Smooth muscle cell (in vitro differentiated cells): ENCODE measurements at regions not wholly inside any gene's neighbourhood (a gene's known extent, or its start where the extent isn't known, plus 50 kb on each side); places are given as distances from the start of the nearest gene placed in this dataset.
A peak's percentile ranks its signal among the peaks of the same experiment; 100 is the strongest.

Experiments
- DNase-seq: peaks from one replicate; lab custom pipeline; 2025; ENCODE audit not compliant: unreplicated experiment; lab: John Stamatoyannopoulos, UW
- H2AFZ ChIP-seq: fragments of 200-600 bp; sonication (generic); 2 replicates; pipeline ENCODE4 v1.6.0; 2016; ENCODE audit warnings: antibody characterized with exemption, low read depth, mild to moderate bottlenecking
- H3F3A ChIP-seq: fragments of 200-600 bp; sonication (generic); 2 replicates; pipeline ENCODE4 v1.6.0; 2017; ENCODE audit warnings: antibody characterized with exemption, low read depth
- H3K27ac ChIP-seq: fragments of 200-600 bp; sonication (generic); 2 replicates; pipeline ENCODE4 v1.5.1; 2016; ENCODE audit warnings: low read depth, mild to moderate bottlenecking
- H3K27me3 ChIP-seq: fragments of 200-600 bp; sonication (generic); 2 replicates; pipeline ENCODE4 v1.6.1; 2016; ENCODE audit warnings: low read depth, mild to moderate bottlenecking
- H3K36me3 ChIP-seq: fragments of 200-600 bp; sonication (generic); 2 replicates; pipeline ENCODE4 v1.5.1; 2016; ENCODE audit warnings: low read depth
- H3K4me1 ChIP-seq: fragments of 200-600 bp; sonication (generic); 2 replicates; pipeline ENCODE4 v1.5.1; 2016; ENCODE audit warnings: low read depth
- H3K4me2 ChIP-seq: fragments of 200-600 bp; sonication (generic); 2 replicates; pipeline ENCODE4 v1.6.0; 2016; ENCODE audit warnings: mild to moderate bottlenecking
- H3K4me3 ChIP-seq: fragments of 200-600 bp; sonication (generic); 2 replicates; pipeline ENCODE4 v1.5.1; 2016; ENCODE audit warnings: mild to moderate bottlenecking
- H3K79me2 ChIP-seq: fragments of 200-600 bp; sonication (generic); 2 replicates; pipeline ENCODE4 v1.6.0; 2016; ENCODE audit warnings: low read depth, mild to moderate bottlenecking
- H3K9ac ChIP-seq: fragments of 200-600 bp; sonication (generic); 2 replicates; pipeline ENCODE4 v1.6.0; 2016; ENCODE audit warnings: low read depth
- H3K9me3 ChIP-seq: fragments of 200-600 bp; sonication (generic); replicated peaks from 2 replicates; pipeline ENCODE4 v1.5.1; 2016; ENCODE audit warnings: low read depth
- H4K20me1 ChIP-seq: fragments of 200-600 bp; sonication (generic); 2 replicates; pipeline ENCODE4 v1.6.0; 2016; ENCODE audit warnings: low read depth
- WGBS: methylation state at CpG from one replicate; pipeline ENCODE4 v1.1.7; 2016; ENCODE audit warnings: low lambda C conversion rate; 5-methylcytosine and 5-hydroxymethylcytosine counted together
- TF ChIP-seq, protein P1 (sequence below): fragments of 200-600 bp; sonication (generic); IDR thresholded peaks from 2 replicates; pipeline ENCODE4 v1.5.1; 2017; ENCODE audit warnings: borderline replicate concordance, mild to moderate bottlenecking, antibody characterized with exemption; ENCODE audit not compliant: insufficient read depth, poor library complexity, severe bottlenecking

DNA sequence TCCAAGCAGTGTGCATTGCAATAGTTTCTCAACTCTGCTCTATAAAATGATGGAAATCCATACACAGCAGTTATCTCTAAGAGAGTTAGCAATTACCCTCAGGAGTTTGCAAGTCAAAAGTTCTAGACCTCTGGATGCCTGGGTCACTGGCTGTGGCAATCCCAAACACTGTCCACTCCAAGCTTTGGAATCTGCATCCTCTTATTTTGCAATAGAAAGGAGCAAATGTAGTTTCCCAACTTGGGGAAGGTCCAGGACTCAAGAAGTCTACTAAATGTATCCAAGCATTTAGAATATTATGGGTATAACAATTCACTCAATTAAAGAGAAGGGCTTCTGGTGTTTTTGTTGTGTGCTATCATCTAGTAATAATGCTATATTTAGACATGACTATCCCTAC is 131.3 kb upstream of the NRP1 start:
- Histone ChIP-seq H4K20me1 (no peaks in the 10 kb centered on the region), H3K9ac (no peak overlapping the region), H3K4me1 (no peaks in the 10 kb centered on the region), H3K9me3 (no peaks in the 10 kb centered on the region), H3K27me3 (no peaks in the 10 kb centered on the region), H3K4me2 (no peak overlapping the region), H3K36me3 (no peaks in the 10 kb centered on the region), H3F3A (no peaks in the 10 kb centered on the region), H3K79me2 (no peaks in the 10 kb centered on the region), H2AFZ (no peak overlapping the region), H3K4me3 (no peak overlapping the region), H3K27ac (no peak overlapping the region)
- TF ChIP-seq, protein P1, sequence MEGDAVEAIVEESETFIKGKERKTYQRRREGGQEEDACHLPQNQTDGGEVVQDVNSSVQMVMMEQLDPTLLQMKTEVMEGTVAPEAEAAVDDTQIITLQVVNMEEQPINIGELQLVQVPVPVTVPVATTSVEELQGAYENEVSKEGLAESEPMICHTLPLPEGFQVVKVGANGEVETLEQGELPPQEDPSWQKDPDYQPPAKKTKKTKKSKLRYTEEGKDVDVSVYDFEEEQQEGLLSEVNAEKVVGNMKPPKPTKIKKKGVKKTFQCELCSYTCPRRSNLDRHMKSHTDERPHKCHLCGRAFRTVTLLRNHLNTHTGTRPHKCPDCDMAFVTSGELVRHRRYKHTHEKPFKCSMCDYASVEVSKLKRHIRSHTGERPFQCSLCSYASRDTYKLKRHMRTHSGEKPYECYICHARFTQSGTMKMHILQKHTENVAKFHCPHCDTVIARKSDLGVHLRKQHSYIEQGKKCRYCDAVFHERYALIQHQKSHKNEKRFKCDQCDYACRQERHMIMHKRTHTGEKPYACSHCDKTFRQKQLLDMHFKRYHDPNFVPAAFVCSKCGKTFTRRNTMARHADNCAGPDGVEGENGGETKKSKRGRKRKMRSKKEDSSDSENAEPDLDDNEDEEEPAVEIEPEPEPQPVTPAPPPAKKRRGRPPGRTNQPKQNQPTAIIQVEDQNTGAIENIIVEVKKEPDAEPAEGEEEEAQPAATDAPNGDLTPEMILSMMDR, result no peak
- no peak for DNase-seq

- TF ChIP-seq, protein P1, result no peak
- Histone ChIP-seq H3K36me3 (no peaks in the 10 kb centered on the region), H4K20me1 (no peaks in the 10 kb centered on the region), H3K9me3 (no peaks in the 10 kb centered on the region), H3K4me1 (no peaks in the 10 kb centered on the region), H3K4me3 (no peak overlapping the region), H2AFZ (no peak overlapping the region), H3K79me2 (no peaks in the 10 kb centered on the region), H3K9ac (no peak overlapping the region), H3K4me2 (no peak overlapping the region), H3F3A (no peaks in the 10 kb centered on the region), H3K27ac (no peak overlapping the region), H3K27me3 (no peaks in the 10 kb centered on the region)
- 96% methylated on average over 4 of the region's 4 CpGs for WGBS
- DNase-seq, result no peak
These were observed 128.5 kb upstream of the NRP1 start for GRCh38 chr10:33463011-33463410.

DNA sequence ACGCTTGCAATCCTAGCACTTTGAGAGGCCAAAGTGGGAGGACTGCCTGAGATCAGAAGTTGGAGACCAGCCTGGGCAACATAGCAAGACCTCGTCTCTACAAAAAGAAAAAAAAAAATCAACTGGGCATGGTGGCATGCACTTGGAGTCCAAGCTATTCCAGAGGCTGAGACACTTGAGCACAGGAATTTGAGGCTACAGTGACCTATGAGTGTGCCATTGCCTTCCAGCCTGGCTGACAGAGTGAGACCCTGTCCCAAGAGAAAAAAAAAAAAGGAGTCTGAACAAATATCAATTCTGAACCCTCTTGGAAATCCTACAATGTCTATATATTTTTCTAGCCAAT is 126.8 kb upstream of the NRP1 start:
- Histone ChIP-seq H3K9ac (no peak overlapping the region), H3K27ac (no peak overlapping the region), H3F3A (no peaks in the 10 kb centered on the region), H3K79me2 (no peaks in the 10 kb centered on the region), H3K36me3 (no peaks in the 10 kb centered on the region), H3K4me3 (no peak overlapping the region), H3K4me2 (no peak overlapping the region), H4K20me1 (no peaks in the 10 kb centered on the region), H3K27me3 (no peaks in the 10 kb centered on the region), H2AFZ (no peak overlapping the region), H3K4me1 (no peaks in the 10 kb centered on the region), H3K9me3 (no peaks in the 10 kb centered on the region)
- TF ChIP-seq, protein P1, result no peak
- 81% methylated on average over 2 of the region's 2 CpGs for WGBS
- DNase-seq, result no peak

DNA sequence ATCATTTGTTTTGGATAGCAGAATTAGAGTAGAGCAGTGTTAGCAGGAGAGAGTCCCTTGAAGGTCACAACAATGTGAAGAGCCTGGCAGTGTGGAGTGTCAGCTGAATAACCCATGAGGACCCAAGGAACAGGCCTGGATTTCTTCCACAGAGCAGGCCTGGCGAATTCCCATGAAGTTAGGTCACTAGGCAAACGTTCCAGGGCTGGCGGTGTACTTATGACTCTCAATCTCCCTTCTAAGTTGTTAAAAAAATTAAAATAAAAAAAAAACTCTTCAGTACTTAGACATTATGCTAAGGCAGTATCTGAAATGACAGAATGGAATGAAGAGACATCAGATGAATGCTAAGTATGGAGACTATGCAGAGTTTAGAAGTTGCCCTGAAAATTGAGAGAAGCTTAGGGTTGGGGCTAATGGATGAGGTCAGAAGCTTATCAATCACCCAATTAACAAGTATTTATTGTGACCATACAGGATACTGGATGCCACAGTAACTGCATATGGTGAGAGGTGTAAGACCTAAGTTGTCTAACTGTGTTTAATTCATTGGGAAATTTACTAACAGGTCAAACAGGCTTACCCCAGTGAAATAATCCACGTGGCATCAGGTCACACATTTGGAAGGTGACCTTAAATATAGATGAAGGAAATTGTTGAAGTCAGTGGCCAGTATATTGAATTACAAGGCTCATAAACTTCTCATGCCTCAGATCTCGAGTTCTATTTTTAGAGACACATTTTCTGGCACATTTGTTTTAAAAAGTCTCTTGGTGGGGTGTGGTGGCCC is 126.2 kb upstream of the NRP1 start:
- Histone ChIP-seq H3F3A (no peaks in the 10 kb centered on the region), H3K27me3 (no peaks in the 10 kb centered on the region), H2AFZ (no peak overlapping the region), H4K20me1 (no peaks in the 10 kb centered on the region), H3K79me2 (no peaks in the 10 kb centered on the region), H3K4me1 (no peaks in the 10 kb centered on the region), H3K4me3 (no peak overlapping the region), H3K9me3 (no peaks in the 10 kb centered on the region), H3K36me3 (no peaks in the 10 kb centered on the region), H3K27ac (peak overlapping the region; percentile 42), H3K9ac (no peak overlapping the region), H3K4me2 (no peak overlapping the region)
- no peak for DNase-seq
- TF ChIP-seq, protein P1, result no peak
- 39% methylated on average over 5 of the region's 5 CpGs for whole genome bisulfite sequencing
